Stimulated activated CD4-positive, alpha-beta T cell treated with anti-CD3 and anti-CD28 coated beads, Interleukin-1b, Interleukin-23, amount 100 ng/mL, for 24 hours (primary cell): ENCODE measurements at regions not wholly inside any gene's neighbourhood (a gene's known extent, or its start where the extent isn't known, plus 50 kb on each side); places are given as distances from the start of the nearest gene placed in this dataset.

ENCODE experiments used
- DNase-seq, 4 experiments: peaks; one replicate each; pipeline ENCODE4 v3.0.0-alpha.2; 2020; ENCODE audit warnings: low read depth in 4 of 4, low spot score in 1 of 4

DNA sequence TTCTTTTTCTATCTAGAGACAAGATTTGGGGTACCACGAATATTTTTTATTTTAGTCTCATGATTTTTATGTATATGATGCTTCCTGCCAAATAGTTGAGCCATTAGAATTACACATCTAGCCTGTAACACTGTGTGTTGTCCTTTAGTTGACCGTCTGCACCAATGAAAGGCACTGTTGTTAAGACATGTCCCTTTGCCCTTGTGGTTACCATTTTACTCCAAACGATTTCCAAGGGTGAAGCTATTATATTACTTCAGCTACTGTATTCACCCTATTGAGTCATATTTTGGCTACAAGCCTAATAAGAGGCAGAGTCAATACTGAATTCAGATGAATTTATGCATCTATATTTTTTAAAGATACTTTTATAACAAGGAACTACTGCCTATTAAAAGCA lies 207.6 kb downstream of the CETN3 start:
- no peak for DNase-seq

DNA sequence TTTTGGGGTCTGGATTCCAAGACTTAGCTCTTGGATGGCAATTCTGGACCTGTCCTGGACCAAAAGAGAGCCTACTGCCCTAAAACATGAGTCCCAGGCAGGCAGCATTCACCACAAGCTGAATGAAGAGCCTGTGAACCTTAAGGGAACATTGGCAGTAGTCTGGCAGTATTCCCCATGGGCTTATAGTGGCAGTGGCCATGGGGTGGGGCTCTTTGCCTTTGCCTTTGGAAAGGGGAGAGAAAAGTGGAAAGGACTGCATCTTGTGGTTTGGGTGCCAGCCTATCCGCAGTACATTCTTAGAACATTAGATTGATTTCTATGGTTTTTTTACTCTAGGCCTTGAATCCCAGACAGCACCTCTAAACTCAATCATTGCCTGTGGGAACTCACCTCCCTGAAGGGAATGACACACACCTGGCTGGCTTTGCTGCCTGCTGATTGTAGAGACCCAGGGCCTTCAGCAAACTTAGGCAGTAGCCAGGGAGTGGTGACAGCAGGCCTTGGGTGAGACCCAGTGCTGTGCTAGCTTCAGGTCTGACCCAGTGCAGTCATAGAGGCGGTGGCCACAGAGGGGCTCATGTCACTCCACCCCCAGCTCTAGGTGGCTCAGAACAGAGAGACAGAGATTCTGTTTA lies 216.3 kb downstream of the CETN3 start:
- no peak for DNase-seq

DNA sequence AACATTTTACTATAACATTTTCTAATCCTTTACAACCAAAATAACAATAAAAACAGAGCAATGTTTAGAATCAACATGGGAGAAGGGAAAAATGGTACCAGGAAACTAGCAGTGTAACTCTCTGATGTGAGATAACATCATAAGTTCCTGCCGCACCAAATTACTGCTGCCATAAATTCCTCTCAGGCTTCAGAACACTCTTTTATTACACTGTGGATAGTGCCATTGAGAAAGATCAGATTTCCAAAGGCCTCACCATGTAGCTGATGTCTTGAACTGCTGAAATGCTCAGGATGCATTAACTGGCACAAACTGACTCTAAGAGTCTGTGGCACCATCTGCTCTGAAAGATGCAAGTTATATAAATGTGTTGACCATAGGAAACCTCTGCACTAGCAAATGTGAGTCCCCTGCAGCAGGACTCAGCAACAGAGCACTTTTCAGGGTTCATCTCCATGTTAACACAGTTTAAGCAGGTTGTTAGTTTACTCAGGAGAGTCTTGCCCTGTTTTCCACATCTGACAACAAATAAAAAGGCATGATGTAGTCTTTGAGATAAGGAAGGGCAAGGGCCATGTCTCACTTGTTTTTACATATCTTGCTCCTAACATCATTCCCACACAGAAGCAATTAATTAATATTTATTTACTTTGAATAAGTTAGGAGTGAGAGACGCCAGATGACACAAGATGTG lies 218.1 kb downstream of the CETN3 start:
- no peak for DNase-seq

DNA sequence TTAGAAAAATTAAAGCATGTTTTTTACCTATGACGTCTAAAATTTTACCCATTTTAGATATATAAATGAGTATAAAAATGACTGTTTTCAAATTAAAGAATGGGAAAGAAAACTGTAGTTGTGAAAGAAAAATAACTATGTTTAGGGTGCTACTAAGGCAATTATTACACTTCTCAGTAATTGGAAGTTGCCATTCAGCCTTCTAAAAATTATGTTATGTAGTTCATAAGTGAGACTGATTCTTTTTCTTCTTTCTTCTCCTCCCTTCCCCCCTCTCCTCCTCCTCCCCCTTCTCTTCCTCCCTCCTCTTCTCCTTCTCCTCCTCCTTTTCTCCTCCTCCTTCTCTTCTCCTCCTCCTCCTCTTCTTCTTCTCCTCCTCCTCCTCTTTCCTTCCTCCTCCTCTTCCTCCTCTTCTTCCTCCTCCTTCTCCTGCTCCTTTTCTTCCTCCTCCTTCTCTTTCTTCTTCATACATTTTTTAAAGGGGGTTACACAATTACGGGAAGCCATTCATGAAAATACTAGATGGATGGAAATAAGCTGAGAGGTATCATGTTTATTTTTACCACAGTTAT lies 223.6 kb downstream of the CETN3 start:
- DNase-seq = no peak

DNA sequence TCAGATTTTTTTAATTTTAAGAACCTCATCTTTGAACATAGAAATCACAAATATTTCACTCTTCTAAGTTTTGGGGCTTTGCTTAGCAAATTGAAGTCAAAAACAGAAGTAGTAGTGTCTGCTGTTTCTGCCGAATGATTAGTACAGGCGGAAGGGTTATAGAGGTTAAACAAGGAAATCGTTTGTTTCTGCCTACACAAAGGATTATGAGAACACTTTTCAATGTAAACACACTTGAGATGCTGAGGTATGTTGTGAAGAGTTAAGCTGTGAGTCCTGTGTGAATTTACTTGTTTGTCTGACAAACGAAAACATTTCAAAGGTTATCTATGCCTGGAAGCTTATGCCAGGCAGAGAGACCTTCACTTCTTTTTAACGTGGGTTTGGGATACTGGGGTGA lies 224.8 kb downstream of the CETN3 start:
- DNase-seq = no peak

DNA sequence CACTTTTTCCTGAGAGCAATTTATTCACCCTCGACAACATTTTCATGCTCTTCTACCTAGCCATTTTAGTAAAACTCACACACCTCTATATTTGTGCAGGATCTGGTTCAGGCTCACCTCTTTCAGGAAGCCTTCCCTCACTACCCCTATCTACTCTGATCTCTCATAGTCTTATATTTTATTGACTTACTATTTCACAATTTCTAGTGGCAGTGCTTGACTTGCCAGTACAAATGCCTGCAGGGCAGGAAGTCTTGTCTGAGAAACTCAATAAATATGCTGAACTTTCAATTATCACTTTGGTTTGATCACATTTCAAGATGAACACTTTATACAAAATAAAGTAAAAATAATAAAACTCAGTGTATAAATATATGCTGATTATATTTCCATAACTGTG lies 226.8 kb downstream of the CETN3 start:
- no peak for DNase-seq

DNA sequence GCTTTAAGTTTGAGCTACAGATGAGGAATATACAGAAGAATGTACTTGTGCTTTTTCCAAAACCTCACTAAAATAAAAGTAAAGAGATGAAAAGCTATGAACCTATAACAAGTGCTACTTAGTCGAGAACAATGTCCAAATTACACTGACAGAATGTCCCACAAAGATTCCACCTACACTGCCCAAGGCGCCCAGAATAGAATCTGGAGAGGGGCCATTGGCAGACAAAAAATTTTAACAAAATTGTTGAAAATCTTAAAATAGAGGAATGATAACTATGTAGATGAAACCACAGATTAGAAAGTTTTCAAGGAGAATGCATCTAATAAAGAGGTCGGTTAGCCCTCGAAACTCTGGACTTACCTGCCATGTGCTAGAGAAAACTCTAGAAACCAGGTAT lies 235.3 kb downstream of the CETN3 start:
- DNase-seq = no peak

DNA sequence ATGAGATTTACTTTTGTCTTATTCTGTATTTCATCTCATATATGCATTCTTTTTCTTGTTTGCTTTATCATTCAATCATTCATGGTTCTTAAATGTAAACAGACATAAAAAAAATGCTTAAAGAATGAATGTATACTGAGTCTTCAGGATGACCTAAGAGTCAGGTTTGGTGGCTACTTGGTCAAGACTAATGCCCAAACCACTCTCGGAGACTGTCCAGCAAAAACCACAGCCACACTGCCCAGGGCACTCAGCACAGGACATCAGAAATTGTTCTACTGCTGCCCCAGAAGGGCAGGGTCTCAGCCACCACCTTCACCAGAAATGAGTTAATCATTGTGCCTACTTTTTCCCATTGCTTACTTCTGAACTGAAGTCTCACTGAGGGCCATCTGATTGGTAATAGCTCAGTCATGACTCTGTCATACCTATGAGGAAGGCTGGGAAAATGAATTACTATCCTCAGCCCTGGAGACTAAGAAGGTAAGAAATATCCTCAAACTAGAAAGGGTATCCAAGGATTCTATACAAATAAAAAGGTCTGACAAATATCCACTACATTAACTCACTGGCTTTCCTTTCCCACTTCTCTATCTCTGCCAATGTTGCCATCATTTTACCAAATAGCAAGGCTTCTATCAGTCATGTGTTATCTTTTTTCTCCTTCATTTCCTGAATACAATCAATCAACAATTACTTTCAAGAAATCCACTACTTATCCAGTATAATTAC lies 236.1 kb downstream of the CETN3 start:
- DNase-seq = no peak

DNA sequence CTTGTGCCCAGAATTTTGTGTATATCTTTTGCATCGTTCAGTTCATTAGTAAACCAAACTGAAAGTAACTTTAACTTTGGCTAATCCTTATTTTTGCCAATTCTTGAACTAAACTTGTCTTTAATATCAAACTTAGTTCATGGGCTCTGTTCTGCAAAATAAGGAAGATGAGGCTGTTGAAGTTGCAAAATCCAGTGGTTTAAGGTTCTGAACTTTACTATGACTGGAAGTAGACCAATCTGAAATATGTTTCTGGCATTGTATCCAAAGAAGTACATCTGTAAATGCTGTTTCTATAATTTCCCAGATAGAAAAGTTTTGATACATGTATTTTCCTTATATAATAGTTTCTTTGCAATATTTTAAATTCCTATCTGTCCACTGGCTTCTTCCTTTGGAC lies 238.1 kb downstream of the CETN3 start:
- no peak for DNase-seq

DNA sequence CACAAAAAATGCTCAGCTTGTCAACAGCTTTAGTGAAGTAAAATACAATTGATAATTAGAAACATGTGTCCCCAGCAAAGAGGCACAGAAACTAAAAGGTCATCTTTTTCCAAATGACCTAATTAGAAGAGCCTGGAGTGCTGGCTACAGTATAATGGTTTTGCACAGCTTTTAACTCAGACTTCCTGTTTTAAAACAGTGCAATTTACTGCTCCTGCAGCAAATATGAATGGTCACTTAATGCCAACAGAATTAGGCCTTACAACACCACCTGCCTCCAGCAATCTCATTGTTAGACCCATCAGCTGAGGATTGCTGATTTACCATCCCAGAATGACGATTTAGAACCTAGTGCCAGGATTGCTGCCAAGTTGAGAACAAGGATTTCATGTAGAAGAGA lies 239.3 kb downstream of the CETN3 start:
- DNase-seq = no peak

DNA sequence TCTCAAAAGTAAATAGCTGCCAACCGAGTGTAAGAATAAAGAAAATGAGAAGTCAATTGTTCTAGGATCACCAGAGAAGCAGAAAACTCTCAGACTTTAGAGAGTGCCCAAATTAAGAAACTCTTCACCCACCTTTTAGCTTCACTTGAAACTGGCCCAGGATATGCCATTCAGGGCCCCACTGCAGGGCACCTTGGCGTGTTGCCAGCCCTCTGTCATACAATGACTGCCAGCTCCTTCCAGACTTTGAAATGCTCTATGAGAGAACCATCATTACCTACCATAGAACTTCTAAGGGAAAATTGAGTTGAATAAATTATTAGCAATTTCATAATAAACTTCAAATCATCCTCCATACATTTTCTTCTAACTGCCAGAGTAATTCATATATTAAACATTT lies 240.5 kb downstream of the CETN3 start:
- DNase-seq = no peak

DNA sequence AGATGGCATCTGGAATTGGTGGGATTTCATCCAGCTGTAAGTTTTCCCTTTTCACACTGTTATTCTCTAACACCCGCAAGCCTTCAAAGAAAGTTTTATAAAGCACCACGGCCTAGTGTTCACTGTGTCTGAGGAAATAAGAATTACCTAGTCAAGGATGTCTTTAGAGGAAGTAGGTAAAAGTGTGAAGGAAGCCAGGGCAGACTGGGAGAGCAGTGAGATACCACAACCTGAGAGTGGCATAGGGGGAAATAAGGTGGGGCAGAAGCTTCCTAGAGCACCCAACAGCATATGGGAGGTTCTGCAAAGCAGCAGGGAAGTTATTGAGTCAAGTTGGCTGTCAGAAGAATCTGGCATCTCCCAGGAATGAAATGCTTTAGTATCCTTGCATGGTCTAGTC lies 241.2 kb downstream of the CETN3 start:
- no peak for DNase-seq

DNA sequence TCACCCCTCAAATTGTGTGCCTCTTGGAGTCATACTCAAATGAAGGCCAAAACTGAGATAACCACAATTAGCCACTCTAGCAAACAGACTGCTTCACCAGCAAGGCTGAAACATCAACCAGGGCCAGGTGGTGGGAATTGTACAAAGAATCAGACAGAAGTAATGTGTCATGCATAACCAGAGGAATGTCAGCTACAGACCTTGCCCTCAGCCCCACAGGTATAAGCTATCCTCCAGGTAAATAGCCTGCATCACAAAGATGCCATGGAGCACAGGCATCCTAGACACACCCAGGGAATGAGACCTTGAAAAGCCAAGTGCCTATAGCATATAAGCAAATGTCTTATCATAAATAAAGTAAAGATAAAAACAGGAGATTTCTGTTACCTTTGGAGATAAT lies 242.7 kb downstream of the CETN3 start:
- DNase-seq = no peak

DNA sequence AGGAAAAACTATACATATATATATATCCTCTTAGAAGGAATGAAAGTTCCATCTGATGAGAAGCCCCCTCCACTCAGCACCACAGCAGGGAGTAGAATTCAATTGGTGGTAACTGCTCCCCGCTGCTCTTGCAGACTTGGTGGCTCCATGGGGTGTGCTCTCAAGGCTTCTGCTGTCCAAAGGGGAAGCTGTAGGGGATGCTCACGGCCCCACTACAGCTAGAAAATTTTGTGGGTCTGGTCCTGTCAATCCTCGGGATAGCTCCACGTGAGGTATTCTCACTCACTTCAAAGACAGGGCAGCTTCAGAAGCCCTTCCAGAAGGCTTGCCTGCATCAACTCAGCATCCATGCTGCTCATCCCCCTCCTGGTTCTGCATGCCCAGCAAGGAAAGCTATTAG lies 247.2 kb downstream of the CETN3 start:
- DNase-seq = no peak

DNA sequence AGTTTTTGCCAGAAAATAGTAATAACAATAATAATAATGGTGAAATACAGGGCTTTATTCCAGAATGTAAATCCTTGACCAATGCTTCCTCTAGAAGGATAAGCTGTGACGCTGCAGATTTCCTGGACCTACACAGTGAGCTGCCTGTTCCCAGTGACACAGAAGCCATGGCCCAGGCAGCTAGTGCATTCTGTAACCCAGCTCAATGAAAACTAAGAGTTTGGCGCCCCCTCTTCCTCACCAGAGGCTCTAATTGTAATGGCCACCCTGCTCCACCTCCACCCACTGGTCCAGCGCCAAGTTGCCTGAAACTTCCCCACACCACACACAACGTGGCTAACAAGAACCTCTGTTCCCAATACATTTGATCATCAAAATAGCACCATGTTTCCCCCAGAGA lies 248.1 kb downstream of the CETN3 start:
- no peak for DNase-seq

DNA sequence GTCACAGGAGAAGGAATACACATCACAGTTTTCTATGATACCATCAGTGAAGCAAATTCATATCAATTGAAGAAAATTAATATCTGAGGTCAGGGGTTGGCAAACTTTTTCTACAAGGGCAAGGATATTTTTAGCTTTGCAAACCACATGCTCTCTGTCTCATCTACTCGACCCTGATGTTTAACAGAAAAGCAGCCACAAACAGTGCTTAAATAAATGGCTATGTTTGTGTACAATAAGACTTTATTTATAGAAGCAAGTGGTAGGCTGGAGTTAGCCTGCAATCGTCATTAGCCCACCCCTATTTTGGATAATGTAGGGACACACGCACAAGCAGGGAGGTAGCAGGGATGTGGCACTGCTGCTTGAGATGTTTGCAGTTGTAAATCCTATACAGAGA lies 251.4 kb downstream of the CETN3 start:
- no peak for DNase-seq

DNA sequence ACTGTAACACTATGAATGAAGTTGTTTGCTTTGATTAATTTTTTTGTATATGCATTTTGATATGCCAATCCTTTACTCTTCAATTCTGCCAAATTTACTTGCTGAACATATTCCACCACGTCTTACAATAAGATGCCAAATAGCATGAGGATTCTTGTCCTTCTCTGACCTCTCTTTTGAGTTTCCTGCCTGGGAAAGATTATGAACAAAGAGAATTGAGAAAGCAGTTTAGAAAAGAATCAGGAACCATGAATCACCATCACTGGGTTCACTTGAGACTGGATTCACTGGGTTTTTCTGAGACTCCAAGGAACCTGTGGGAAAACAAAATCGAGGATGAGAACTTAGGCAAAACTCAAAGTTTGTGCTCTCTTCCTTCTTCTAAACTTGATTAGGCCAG lies 256.5 kb downstream of the CETN3 start:
- DNase-seq = no peak

DNA sequence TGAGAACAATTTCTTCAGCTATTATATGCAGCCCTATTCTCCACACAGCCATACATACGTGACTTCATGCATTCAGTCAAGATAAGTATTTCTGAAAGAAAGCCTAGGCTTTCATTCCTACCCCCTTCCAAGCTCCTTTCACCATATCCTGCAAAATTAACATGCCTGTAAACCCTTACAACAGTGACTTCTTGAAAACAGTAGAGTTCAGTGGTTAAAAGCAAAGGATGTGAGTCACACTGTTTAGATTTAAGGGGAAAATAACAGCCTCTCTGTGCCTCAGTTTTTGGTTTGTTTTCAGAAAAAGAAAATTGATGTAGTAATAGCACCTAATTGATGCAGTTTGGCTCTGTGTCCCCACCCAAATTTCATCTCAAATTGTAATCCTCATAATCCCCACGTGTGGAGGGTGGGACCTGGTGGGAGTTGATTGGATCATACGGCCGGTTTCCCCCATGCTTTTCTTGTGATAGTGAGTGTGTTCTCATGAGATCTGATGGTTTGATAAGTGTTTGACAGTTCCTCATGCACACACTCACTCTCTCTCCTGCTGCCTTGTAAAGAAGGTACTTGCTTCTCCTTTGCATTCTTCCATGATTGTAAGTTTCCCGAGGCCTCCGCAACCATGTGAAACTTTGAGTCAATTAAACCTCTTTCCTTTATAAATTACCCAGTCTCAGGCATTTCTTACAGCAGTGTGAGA lies 264.8 kb downstream of the CETN3 start:
- no peak for DNase-seq

DNA sequence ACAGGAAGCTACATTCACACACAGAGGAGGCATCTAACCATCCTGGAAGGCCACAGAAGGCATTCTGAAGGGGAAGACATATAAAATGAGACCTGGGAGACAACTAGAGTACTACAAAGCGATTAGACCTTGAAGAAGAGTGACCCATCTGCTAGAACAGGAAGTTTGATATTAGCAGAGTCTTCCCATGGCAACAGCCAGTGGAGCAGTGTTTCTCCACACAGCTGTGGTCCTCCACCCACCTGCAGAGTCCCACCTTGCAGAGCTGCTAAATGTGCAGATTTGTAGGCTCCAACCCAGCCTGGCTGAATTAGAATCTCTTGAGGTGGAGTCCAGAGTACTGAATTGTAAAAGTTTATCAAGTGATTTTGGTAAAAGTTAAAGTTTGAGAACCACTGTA lies 267.0 kb downstream of the CETN3 start:
- DNase-seq = no peak

DNA sequence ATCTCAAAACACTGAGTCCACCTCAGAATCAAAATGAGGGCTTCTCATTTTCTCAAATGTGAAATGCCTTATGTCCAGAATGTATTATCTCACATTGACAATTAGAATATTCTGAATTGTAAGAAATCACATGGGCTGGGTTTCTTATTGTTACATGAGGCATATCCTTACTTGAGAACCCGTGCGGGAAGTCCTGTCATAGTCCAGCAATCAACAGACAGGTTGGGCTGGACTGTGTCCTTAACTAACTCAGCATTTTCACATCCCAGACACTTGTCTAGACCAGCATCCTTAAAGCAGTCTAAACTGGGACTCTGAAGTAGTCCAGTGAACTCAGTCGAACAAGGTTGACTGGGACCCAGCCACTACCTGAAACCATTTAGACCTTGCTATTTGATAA lies 267.6 kb downstream of the CETN3 start:
- no peak for DNase-seq

DNA sequence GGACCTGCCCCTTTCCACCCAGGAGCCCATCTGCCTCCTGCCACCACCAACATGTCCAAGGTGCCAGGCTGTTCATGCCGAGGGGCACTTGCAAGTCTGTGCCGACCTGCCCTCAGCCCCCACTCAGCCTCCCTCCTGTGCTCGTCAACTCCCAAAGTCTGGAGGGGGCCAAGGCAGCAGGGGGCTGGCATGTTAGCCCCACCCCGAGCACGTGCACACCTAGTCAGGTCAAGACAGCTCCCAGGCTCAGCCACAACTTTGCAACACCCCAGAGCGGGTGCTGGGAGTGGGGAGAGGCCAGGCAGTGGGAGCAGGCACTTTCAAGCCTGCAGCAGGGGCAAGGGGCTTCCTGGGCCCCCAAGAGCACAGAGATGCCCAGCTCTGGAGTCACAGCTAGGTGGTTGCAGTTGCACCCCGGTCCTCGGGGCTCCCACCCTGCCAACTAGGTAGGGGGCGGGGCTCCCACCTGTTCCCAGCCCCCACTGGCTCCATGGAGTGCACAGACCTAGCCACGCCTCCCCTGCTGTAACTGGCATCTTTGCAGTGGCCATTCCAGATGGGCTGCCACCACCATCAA lies 272.5 kb downstream of the CETN3 start:
- no peak for DNase-seq
